HepG2 (cell line): ENCODE measurements at regions not wholly inside any gene's neighbourhood (a gene's known extent, or its start where the extent isn't known, plus 50 kb on each side); places are given as distances from the start of the nearest gene placed in this dataset.

Source experiments
- ATAC-seq: fragments of 200-7000 bp; cut with Tn5 transposase; 3 replicates; pipeline ENCODE4 v1.9.1; 2020; ENCODE audit warnings: mild to moderate bottlenecking, moderate library complexity
- BruUV-seq: library from RNA; stranded (reverse); fragments of 400-500 nt; replicated peaks from 2 replicates; lab custom pipeline; 2021; lab: Mats Ljungman, UMichigan
- CTCF ChIA-PET: fragments of 300-600 bp; formaldehyde crosslinking; extraction: SDS; loops from one replicate; lab custom pipeline; 2021; ENCODE audit warnings: low total read pairs, inconsistent platforms, low intra/inter-chr PET ratio; lab: Yijun Ruan, JAX
- POLR2A ChIA-PET: fragments of 350-600 bp; sonication (Branson Sonifier 250); formaldehyde crosslinking; loops from one replicate; lab custom pipeline; 2020; ENCODE audit warnings: antibody characterized with exemption, inconsistent platforms; lab: Yijun Ruan, JAX
- DNase-seq: peaks from one replicate; pipeline ENCODE4 v3.0.0-alpha.2; 2015; ENCODE audit warnings: low spot score
- FAIRE-seq: peaks from 3 replicates; lab custom pipeline; 2011; peaks lifted over from hg19 to GRCh38; lab: Jason Lieb, UNC
- H2AFZ ChIP-seq: one replicate; pipeline ENCODE4 v1.6.1; 2011; ENCODE audit warnings: low read length, inconsistent platforms
- H3K27ac ChIP-seq: fragments of 300-600 bp; 3 replicates; pipeline ENCODE4 v1.8.0; 2011; ENCODE audit warnings: mixed run types, mild to moderate bottlenecking, mixed read lengths, low read length, inconsistent platforms; ENCODE audit not compliant: insufficient read depth; ENCODE audit errors: extremely low read length
- H3K27me3 ChIP-seq, 2 experiments: fragments of 200-600 bp in 1 of 2; 2 replicates in 1 of 2; 3 replicates in 1 of 2; pipeline versions ENCODE4 v1.6.0 to v1.8.0; 2011; ENCODE audit warnings: low read length in 2 of 2, mild to moderate bottlenecking in 2 of 2, moderate library complexity in 2 of 2, inconsistent platforms in 1 of 2; ENCODE audit not compliant: insufficient read depth in 2 of 2, control insufficient read depth in 1 of 2
- H3K36me3 ChIP-seq, 2 experiments: fragments of 200-600 bp in 1 of 2; replicated peaks in 1 of 2; 2 replicates in 1 of 2; 3 replicates in 1 of 2; pipeline versions ENCODE4 v1.5.1 to v1.8.0; 2011; ENCODE audit warnings: low read length in 2 of 2, inconsistent platforms in 1 of 2; ENCODE audit not compliant: insufficient read depth in 2 of 2, control insufficient read depth in 1 of 2
- H3K4me1 ChIP-seq: 2 replicates; pipeline ENCODE4 v1.5.1; 2012; ENCODE audit warnings: low read length, inconsistent platforms; ENCODE audit not compliant: insufficient read depth
- H3K4me2 ChIP-seq: 2 replicates; pipeline ENCODE4 v1.6.0; 2011; ENCODE audit warnings: low read depth, low read length, inconsistent platforms
- H3K4me3 ChIP-seq, 3 experiments: fragments of 200-600 bp in 1 of 3; sonication (generic), shearing (Covaris generic) in 1 of 3; replicated peaks in 1 of 3; 2 replicates each; pipeline ENCODE4 v1.5.1; 2011 to 2016; ENCODE audit warnings: low read length in 3 of 3, inconsistent platforms in 2 of 3, low read depth in 2 of 3, mild to moderate bottlenecking in 2 of 3, control low read depth in 1 of 3, mixed read lengths in 1 of 3; ENCODE audit not compliant: insufficient read depth in 1 of 3
- H3K79me2 ChIP-seq: one replicate; pipeline ENCODE4 v1.6.1; 2011; ENCODE audit warnings: low read length, inconsistent platforms; ENCODE audit not compliant: insufficient read depth
- H3K9ac ChIP-seq: 2 replicates; pipeline ENCODE4 v1.6.0; 2011; ENCODE audit warnings: mild to moderate bottlenecking, low read depth, low read length, inconsistent platforms; ENCODE audit not compliant: insufficient read depth
- H3K9me3 ChIP-seq: 2 replicates; pipeline ENCODE4 v1.5.1; 2012; ENCODE audit warnings: mild to moderate bottlenecking, low read length
- H4K20me1 ChIP-seq: 2 replicates; pipeline ENCODE4 v1.6.0; 2011; ENCODE audit warnings: inconsistent platforms, mild to moderate bottlenecking, low read length, moderate library complexity; ENCODE audit not compliant: insufficient read depth
- AKAP8 ChIP-seq: sonication (generic); formaldehyde crosslinking; IDR thresholded peaks from 2 replicates; pipeline ENCODE4 v1.5.1; 2020; ENCODE audit warnings: mild to moderate bottlenecking, missing genetic modification reagents
- CEBPB ChIP-seq: IDR thresholded peaks from 2 replicates; pipeline ENCODE4 v1.6.1; 2011; ENCODE audit warnings: low read depth, low read length, improper control_type of control experiment, borderline replicate concordance
- ELF1 ChIP-seq: sonication (generic); formaldehyde crosslinking; IDR thresholded peaks from 2 replicates; pipeline ENCODE4 v1.4.0; 2020; ENCODE audit warnings: missing genetic modification reagents
- KLF6 ChIP-seq: IDR thresholded peaks from 2 replicates; pipeline ENCODE4 v1.8.0; 2016; ENCODE audit warnings: missing biosample characterization, missing genetic modification reagents
- MYNN ChIP-seq: sonication (generic); formaldehyde crosslinking; IDR thresholded peaks from 2 replicates; pipeline ENCODE4 v1.4.0; 2020; ENCODE audit warnings: mild to moderate bottlenecking, low read depth, missing genetic modification reagents
- NFYC ChIP-seq: IDR thresholded peaks from 2 replicates; pipeline ENCODE4 v1.6.1; 2016; ENCODE audit warnings: missing genetic modification reagents, missing compliant biosample characterization
- POGZ ChIP-seq: sonication (generic); formaldehyde crosslinking; IDR thresholded peaks from 2 replicates; pipeline ENCODE4 v1.4.0; 2020; ENCODE audit warnings: mild to moderate bottlenecking, missing genetic modification reagents
- RFXANK ChIP-seq: IDR thresholded peaks from 2 replicates; pipeline ENCODE4 v1.6.1; 2016
- SP1 ChIP-seq, 2 experiments: fragments of 450-650 bp in 1 of 2; sonication (generic) in 1 of 2; formaldehyde crosslinking in 1 of 2; IDR thresholded peaks; 2 replicates each; pipeline versions ENCODE4 v1.4.0 to v1.6.1; 2016 to 2020; ENCODE audit warnings: missing genetic modification reagents in 1 of 2
- SPEN ChIP-seq: sonication (generic); formaldehyde crosslinking; IDR thresholded peaks from 2 replicates; pipeline ENCODE4 v1.5.1; 2020; ENCODE audit warnings: low read depth, mild to moderate bottlenecking, missing genetic modification reagents
- SRSF4 ChIP-seq: fragments of 200-400 bp; formaldehyde crosslinking; IDR thresholded peaks from one replicate; pipeline ENCODE4 v1.6.1; 2018; ENCODE audit warnings: mild to moderate bottlenecking, low read depth, low read length, moderate library complexity; ENCODE audit not compliant: poor library complexity, severe bottlenecking
- TP53 ChIP-seq: sonication (generic); formaldehyde crosslinking; conservative IDR thresholded peaks from 2 replicates; pipeline ENCODE4 v1.4.0; 2020; ENCODE audit warnings: missing genetic modification reagents
- ZBTB8A ChIP-seq: sonication (generic); formaldehyde crosslinking; IDR thresholded peaks from 2 replicates; pipeline ENCODE4 v1.4.0; 2020; ENCODE audit warnings: mild to moderate bottlenecking, low read depth, missing genetic modification reagents, borderline replicate concordance
- ZIK1 ChIP-seq: sonication (generic); formaldehyde crosslinking; IDR thresholded peaks from 2 replicates; pipeline ENCODE4 v1.5.0; 2020; ENCODE audit warnings: mild to moderate bottlenecking, low read depth, missing genetic modification reagents, borderline replicate concordance
- ZNF17 ChIP-seq: sonication (generic); formaldehyde crosslinking; IDR thresholded peaks from 2 replicates; pipeline ENCODE4 v1.5.0; 2020; ENCODE audit warnings: mild to moderate bottlenecking, missing genetic modification reagents
- WGBS: methylation state at CpG from one replicate; pipeline ENCODE4 v1.1.6; 2017; ENCODE audit warnings: low lambda C conversion rate; 5-methylcytosine and 5-hydroxymethylcytosine counted together
- in situ Hi-C: cut with HindIII; loops from 2 replicates; pipeline ENCODE4 v1.10.0; 2017; ENCODE audit warnings: low pct_unique_long_range_greater_than_20kb; ENCODE audit not compliant: extremely low pct_ligation_motif_present
- intact Hi-C: fragments of 100-400 bp; cut with micrococcal nuclease; formaldehyde crosslinking; loops from one replicate; pipeline ENCODE4 v1.10.0; 2022; ENCODE audit not compliant: unreplicated experiment
- TF ChIP-seq, protein P1 (sequence below): sonication (generic); formaldehyde crosslinking; IDR thresholded peaks from 2 replicates; pipeline ENCODE4 v1.5.1; 2020; ENCODE audit warnings: mild to moderate bottlenecking, missing genetic modification reagents, moderate library complexity
- TF ChIP-seq, protein P2 (sequence below): IDR thresholded peaks from 2 replicates; pipeline ENCODE4 v1.6.1; 2016; ENCODE audit warnings: missing compliant biosample characterization, missing genetic modification reagents, borderline replicate concordance
- TF ChIP-seq, protein P3 (sequence below): sonication (generic); formaldehyde crosslinking; IDR thresholded peaks from 2 replicates; pipeline ENCODE4 v1.5.0; 2020; ENCODE audit warnings: missing genetic modification reagents

DNA sequence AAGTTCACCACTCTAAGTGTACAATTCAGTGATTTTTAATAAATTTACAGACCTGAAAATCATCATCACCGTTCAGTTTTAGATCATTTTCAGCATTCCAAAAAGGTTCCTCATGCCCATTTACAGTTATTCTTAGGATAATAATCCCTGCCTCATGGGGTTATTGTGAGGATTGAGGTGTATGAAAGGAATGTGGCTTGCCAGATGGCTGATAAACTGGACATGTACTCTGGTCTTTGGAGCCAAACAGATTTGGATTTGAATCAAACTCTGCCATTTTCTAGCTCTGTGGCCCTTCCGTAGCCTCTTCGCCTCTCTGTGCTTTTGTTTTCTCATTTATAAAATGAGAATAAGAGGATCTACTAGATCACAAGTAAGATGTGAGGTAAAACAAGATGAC, 53.9 kb upstream of the GPRC5B start:
- FAIRE-seq (no peak), ATAC-seq (no peak), DNase-seq (no peak)
- Histone ChIP-seq H4K20me1 (no peaks in the 10 kb centered on the region), H3K9me3 (no peaks in the 10 kb centered on the region), H3K27me3 (peaks cover 1 to 19% of the 10 kb centered on the region in 2 experiments; a peak in 2 of 5 replicates), H3K4me1 (no peaks in the 10 kb centered on the region), H3K4me3 (no peak overlapping the region), H3K27ac (no peak overlapping the region), H3K4me2 (no peak overlapping the region), H3K36me3 (no peaks in the 10 kb centered on the region), H3K9ac (no peak overlapping the region), H2AFZ (no peak overlapping the region), H3K79me2 (no peaks in the 10 kb centered on the region)
- BruUV-seq: no TSS peak
- POLR2A ChIA-PET: no interaction called here
- intact Hi-C loops (no loop called here), in situ Hi-C loops (no loop called here)
- 51% methylated on average over 3 of the region's 3 CpGs for WGBS
- no peak for TF ChIP-seq ELF1 (CRISPR knock-in tag)
- TF ChIP-seq RFXANK (CRISPR knock-in tag): no peak
- CTCF ChIA-PET: no interaction called here

DNA sequence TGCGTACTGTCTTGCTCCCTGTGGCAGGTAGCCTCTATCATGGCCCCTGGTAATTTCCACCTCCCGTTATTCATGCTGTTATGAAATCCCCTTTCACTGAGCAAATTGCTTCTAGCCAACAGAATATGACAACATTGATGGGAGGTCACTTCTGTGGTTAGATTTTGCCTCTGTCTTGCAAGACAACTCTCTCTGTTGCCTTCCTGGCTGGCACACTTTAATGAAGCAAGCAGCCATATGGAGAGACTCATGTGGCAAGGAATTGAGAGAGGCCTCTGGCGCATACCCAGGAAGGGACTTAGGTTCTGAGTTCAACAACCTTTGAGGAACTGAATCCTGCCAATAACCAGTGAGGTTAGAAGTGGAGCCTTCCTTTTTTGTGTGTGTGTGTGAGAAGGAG, 51.8 kb upstream of the GPRC5B start:
- FAIRE-seq (no peak), DNase-seq (no peak), ATAC-seq (no peak)
- ChIA-PET CTCF (no interaction called here), POLR2A (no interaction called here)
- H3K27ac ChIP-seq: no peak overlapping the region
- no peak overlapping the region for H3K4me2 ChIP-seq
- H3K4me1 ChIP-seq: no peaks in the 10 kb centered on the region
- 37% methylated on average over 3 of the region's 3 CpGs for WGBS
- no peaks in the 10 kb centered on the region for H3K9me3 ChIP-seq
- in situ Hi-C loops (no loop called here), intact Hi-C loops (no loop called here)
- H3K27me3 ChIP-seq: peaks cover 4 to 33% of the 10 kb centered on the region in 2 experiments; a peak in 2 of 5 replicates
- no peaks in the 10 kb centered on the region for H3K79me2 ChIP-seq
- no TSS peak for BruUV-seq
- no peak overlapping the region for H3K9ac ChIP-seq
- H3K36me3 ChIP-seq: no peaks in the 10 kb centered on the region
- H2AFZ ChIP-seq: no peak overlapping the region
- H4K20me1 ChIP-seq: no peaks in the 10 kb centered on the region
- no peak overlapping the region for H3K4me3 ChIP-seq
- TF ChIP-seq SP1 (IDR thresholded peaks at IDR 0.05) (no peak), SP1 (CRISPR knock-in tag; IDR thresholded peaks at IDR 0.05) (no peak), NFYC (CRISPR knock-in tag) (no peak), CEBPB (no peak), KLF6 (no peak), AKAP8 (CRISPR knock-in tag) (no peak), SPEN (CRISPR knock-in tag) (no peak), ZBTB8A (no peak), ZIK1 (CRISPR knock-in tag) (no peak), MYNN (no peak), POGZ (CRISPR knock-in tag) (no peak), SRSF4 (no peak), ZNF17 (no peak), TP53 (CRISPR knock-in tag) (no peak)
- TF ChIP-seq, protein P1, sequence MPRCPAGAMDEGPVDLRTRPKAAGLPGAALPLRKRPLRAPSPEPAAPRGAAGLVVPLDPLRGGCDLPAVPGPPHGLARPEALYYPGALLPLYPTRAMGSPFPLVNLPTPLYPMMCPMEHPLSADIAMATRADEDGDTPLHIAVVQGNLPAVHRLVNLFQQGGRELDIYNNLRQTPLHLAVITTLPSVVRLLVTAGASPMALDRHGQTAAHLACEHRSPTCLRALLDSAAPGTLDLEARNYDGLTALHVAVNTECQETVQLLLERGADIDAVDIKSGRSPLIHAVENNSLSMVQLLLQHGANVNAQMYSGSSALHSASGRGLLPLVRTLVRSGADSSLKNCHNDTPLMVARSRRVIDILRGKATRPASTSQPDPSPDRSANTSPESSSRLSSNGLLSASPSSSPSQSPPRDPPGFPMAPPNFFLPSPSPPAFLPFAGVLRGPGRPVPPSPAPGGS (CRISPR knock-in tag): no peak
- TF ChIP-seq, protein P2, sequence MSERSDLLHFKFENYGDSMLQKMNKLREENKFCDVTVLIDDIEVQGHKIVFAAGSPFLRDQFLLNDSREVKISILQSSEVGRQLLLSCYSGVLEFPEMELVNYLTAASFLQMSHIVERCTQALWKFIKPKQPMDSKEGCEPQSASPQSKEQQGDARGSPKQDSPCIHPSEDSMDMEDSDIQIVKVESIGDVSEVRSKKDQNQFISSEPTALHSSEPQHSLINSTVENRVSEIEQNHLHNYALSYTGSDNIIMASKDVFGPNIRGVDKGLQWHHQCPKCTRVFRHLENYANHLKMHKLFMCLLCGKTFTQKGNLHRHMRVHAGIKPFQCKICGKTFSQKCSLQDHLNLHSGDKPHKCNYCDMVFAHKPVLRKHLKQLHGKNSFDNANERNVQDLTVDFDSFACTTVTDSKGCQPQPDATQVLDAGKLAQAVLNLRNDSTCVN (CRISPR knock-in tag): no peak
- TF ChIP-seq, protein P3, sequence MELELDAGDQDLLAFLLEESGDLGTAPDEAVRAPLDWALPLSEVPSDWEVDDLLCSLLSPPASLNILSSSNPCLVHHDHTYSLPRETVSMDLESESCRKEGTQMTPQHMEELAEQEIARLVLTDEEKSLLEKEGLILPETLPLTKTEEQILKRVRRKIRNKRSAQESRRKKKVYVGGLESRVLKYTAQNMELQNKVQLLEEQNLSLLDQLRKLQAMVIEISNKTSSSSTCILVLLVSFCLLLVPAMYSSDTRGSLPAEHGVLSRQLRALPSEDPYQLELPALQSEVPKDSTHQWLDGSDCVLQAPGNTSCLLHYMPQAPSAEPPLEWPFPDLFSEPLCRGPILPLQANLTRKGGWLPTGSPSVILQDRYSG: no peak
